Activated CD8-positive, alpha-beta memory T cell treated with anti-CD3 and anti-CD28 coated beads for 48 hours (primary cell): ENCODE measurements at regions not wholly inside any gene's neighbourhood (a gene's known extent, or its start where the extent isn't known, plus 50 kb on each side); places are given as distances from the start of the nearest gene placed in this dataset.

Experiments used
- DNase-seq, 3 experiments: peaks; one replicate each; pipeline ENCODE4 v3.0.0-alpha.2; 2020; ENCODE audit warnings: low read depth in 2 of 3, low spot score in 2 of 3

GRCh38 chr17:69944406-69944805 lies 130.6 kb upstream of the KCNJ16 start:
- no peak for DNase-seq

DNA sequence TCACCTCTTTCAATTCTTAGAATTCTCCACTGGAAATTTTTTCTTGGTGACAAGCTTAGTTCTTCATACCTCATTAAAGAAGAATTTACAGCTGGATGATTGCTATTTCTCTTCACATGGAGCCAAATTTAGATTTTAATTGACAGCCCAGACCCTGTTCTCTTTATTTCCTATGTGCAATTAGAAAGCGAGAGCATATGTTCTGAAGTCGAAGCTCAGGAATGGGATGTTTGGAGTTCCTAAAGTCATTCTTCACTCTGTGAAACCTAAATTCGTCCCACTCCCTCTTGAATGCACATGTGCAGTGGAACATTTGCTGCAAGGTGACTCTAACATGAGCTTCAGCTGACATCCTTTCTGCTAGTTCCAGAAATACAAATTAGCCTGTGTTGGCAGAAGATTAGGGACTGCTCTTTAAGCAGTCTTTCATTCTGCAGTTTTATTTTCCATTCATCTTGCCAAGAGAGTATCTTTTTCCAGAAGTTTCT lies 129.3 kb upstream of the KCNJ16 start:
- no peak for DNase-seq

DNA sequence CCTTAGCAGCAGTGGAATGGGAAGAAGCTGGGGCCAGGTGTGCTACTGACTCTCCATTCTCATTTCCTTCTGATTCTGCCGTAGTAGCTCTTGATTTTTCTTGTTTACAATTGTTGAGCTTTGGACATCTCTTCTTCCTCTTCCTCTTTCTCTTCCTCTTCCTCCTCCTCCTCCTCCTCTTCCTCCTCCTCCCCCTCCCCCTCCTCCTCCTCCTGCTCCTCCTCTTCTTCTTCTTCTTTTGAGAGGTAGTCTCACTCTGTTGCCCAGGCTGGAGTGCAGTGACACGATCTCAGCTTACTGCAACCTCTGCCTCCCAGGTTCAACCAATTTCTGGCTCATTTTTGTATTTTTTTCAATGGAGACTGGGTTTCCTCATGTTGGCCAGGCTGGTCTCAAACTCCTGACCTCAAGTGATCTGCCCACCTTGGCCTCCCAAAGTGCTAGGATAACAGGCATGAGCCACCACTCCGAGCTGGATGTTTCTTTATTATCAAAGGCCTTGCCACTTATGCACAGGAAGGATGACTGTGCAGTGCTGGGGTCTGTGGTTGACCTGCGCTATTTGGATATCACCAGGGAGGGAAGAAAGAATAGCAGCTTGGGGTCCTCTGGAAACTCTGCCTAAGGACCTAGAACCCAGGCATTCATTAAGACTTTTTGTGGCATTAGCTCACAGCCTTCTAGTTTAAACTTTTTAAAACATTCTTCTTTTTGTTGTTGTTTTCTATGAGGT lies 127.8 kb upstream of the KCNJ16 start:
- DNase-seq = no peak

- DNase-seq = no peak
These were observed 126.6 kb upstream of the KCNJ16 start for GRCh38 chr17:69948406-69948805.

DNA sequence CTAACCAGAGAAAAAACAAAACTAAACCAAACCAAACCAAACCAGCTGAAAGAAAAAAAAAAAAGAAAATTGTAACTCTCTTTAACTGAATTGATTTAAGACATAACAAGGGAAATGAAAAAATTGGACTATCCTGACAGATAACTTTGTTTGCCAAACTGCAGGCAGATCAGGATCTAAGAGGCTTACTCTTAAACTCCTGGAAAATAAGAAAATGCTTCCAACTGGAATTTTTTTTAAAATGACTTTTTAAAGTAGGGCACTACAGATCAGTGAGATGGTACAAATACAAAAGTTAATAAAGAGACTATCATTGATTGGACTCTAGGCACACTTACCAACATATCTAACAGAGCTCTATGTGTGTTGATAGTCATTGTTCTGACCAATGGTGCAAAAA lies 125.5 kb upstream of the KCNJ16 start:
- DNase-seq = no peak

- DNase-seq = no peak
These were observed 124.9 kb upstream of the KCNJ16 start for GRCh38 chr17:69949973-69950695.

GRCh38 chr17:69950701-69951418 lies 124.2 kb upstream of the KCNJ16 start:
- no peak for DNase-seq

- no peak for DNase-seq
These were observed 120.6 kb upstream of the KCNJ16 start for GRCh38 chr17:69954241-69954925.

- DNase-seq = no peak
These were observed 117.0 kb upstream of the KCNJ16 start for GRCh38 chr17:69958063-69958462.

GRCh38 chr17:69959283-69959682 lies 115.7 kb upstream of the KCNJ16 start:
- DNase-seq = no peak

GRCh38 chr17:69960755-69961154 lies 114.3 kb upstream of the KCNJ16 start:
- DNase-seq = no peak

DNA sequence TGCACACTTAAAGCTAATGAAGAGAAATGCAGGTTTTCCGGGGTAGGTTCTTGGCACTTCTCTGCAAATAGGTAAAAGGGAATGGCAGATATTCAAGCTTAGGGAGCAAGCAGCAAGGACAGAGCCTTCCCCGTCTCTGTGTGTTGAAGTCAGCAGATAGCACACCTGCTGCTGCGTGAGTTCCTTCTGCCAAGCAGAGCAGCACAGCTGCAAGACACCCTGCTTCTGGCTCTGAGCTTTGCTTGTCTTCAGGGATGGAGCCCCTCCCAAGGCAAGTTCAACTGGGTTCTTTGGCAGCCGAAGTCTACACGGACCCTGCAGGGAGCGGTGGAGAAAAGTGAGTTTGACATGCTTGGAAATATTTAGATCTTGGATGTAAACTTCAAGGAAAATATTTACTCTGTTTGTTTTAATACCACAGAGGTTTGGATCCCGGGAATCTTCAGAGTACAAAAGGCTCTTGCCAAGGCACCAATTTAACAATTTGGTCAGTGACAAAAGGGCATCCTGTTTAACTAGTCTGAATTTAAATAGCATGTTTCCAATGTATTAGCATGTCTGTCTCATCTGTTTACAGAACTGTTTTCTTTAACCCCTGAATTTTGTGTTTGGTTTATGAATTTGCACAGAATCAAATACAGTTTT lies 113.4 kb upstream of the KCNJ16 start:
- DNase-seq = no peak

DNA sequence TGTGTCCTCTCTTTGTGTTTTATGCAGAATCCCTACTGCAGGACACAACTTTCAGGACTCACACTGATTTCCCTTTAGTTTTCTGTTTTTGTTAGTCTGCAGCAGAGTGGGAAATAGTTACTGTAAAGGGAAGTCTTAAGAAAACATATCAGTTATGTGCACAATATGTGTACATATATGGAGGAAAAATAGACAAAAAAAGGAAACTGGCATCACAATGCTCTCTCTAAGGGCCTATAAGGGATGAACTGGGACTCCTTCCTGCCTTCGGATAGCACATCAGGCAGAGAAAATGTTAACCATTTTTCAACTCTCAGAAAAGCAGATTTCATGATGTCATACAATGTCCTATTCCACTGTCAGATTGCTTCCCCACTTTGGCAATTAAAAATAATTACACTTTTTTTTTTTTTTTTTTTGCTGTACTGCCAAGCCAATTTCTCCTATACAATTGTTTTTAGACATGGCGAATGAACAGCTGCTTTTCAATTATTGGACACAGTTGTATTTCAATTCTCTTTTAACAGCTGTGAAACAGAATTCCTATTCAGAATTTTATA lies 112.5 kb upstream of the KCNJ16 start:
- no peak for DNase-seq

GRCh38 chr17:69967910-69968411 lies 107.1 kb upstream of the KCNJ16 start:
- no peak for DNase-seq

DNA sequence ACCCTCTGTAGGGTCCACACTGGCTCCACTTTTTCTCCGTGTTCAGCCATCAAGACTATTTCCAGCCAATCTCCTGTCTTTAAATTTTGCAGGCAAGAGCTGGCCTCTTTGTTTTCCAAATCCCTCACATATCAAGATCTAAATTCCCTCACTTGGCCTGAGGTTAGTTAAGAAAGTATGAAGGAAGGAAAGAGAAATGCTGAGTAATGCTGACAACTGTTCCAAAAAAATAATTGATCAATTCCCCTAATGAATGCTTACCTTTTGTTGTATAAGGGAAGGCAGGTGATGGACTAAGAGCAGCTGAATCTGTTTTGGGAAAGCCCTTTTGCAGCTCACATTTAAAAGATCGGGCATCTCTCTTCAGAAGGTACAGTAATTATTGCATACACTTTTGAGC lies 105.1 kb upstream of the KCNJ16 start:
- DNase-seq = no peak

GRCh38 chr17:69972251-69972650 lies 102.8 kb upstream of the KCNJ16 start:
- DNase-seq = no peak

GRCh38 chr17:69975808-69976207 lies 99.2 kb upstream of the KCNJ16 start:
- DNase-seq = no peak

- DNase-seq = no peak
These were observed 96.9 kb upstream of the KCNJ16 start for GRCh38 chr17:69978056-69978646.

DNA sequence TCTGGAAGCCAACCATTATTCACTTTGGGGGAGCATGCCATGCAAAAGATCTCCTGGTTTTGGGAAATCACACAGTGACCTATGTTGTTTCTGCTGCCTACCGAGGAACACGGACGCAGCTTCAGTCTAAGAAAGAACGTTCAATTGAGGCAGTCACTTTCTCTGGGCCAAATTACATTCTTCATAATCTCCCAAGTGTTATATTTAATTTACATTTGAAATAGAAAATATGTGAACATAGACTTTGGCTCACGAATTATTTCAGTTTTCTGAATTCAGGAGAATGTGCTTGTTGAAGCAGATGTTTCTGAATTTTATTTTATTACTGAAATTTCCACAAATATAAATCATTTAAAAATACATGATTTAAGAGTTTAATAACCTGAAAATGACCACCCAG lies 93.6 kb upstream of the KCNJ16 start:
- no peak for DNase-seq

- DNase-seq = no peak
These were observed 79.5 kb upstream of the KCNJ16 start for GRCh38 chr17:69995476-69995875.
